Transverse colon (tissue), 4 donors: ENCODE measurements at regions not wholly inside any gene's neighbourhood (a gene's known extent, or its start where the extent isn't known, plus 50 kb on each side); places are given as distances from the start of the nearest gene placed in this dataset.

Source experiments
- DNase-seq: peaks from one replicate; pipeline ENCODE4 v3.0.0-alpha.2; 2019
- H3K27ac ChIP-seq, 4 donors: fragments of 200-600 bp; sonication (generic); 2 replicates each; pipeline ENCODE4 v1.5.1; 2016 to 2018; ENCODE audit warnings: inconsistent platforms in 4 of 4
- H3K27me3 ChIP-seq: fragments of 200-600 bp; sonication (generic); 2 replicates; pipeline ENCODE4 v1.5.1; 2017; ENCODE audit warnings: inconsistent platforms
- H3K36me3 ChIP-seq, 4 donors: fragments of 200-600 bp; sonication (generic); 2 replicates each; pipeline ENCODE4 v1.5.1; 2017 to 2019; ENCODE audit warnings: inconsistent platforms in 4 of 4
- H3K4me1 ChIP-seq, 4 donors: fragments of 200-600 bp; sonication (generic); 2 replicates each; pipeline ENCODE4 v1.5.1; 2017 to 2020; ENCODE audit warnings: inconsistent platforms in 4 of 4
- H3K4me3 ChIP-seq, 4 donors: fragments of 200-600 bp; sonication (generic); 1 replicate in 1 of 4; 2 replicates in 3 of 4; pipeline versions ENCODE4 v1.5.1 to v1.6.1; 2017 to 2019; ENCODE audit warnings: inconsistent platforms in 4 of 4
- H3K9me3 ChIP-seq, 2 donors: fragments of 200-600 bp; sonication (generic); 2 replicates each; pipeline ENCODE4 v1.5.1; 2017 to 2019; ENCODE audit warnings: inconsistent platforms in 2 of 2
- EP300 ChIP-seq: sonication (generic); formaldehyde crosslinking; IDR thresholded peaks from one replicate; pipeline ENCODE4 v1.6.1; 2017; ENCODE audit warnings: antibody characterized with exemption, low read depth
- POLR2A ChIP-seq: fragments of 450-650 bp; IDR thresholded peaks from one replicate; pipeline ENCODE4 v1.6.1; 2016; ENCODE audit warnings: antibody characterized with exemption, mild to moderate bottlenecking, moderate library complexity
- POLR2AphosphoS5 ChIP-seq, 3 donors: sonication (generic); formaldehyde crosslinking; IDR thresholded peaks; one replicate each; pipeline ENCODE4 v1.6.1; 2016; ENCODE audit warnings: antibody characterized with exemption in 3 of 3
- WGBS, 2 donors: methylation state at CpG; one replicate each; pipeline ENCODE4 v1.1.5; 2018; ENCODE audit warnings: low coverage in 1 of 2; 5-methylcytosine and 5-hydroxymethylcytosine counted together
- in situ Hi-C, 4 donors: fragments of 200-750 bp; cut with MboI; loops; one replicate each; pipeline versions ENCODE4 v1.15.0 to v1.15.1; 2017; ENCODE audit warnings: low sequenced_read_pairs in 3 of 4, low pct_ligation_motif_present in 1 of 4, low pct_unique_long_range_greater_than_20kb in 1 of 4
- intact Hi-C: fragments of 100-400 bp; cut with DNase I; formaldehyde crosslinking; loops from one replicate; pipeline ENCODE4 v1.15.1; 2023; ENCODE audit warnings: low total_unique reads
- TF ChIP-seq, protein P1 (sequence below), 5 experiments: fragments of 200-600 bp in 3 of 5; fragments of 450-650 bp in 2 of 5; sonication (generic) in 3 of 5; IDR thresholded peaks; 1 replicate in 2 of 5; 2 replicates in 3 of 5; pipeline ENCODE4 v1.5.1; 2016 to 2017; ENCODE audit warnings: antibody characterized with exemption in 5 of 5, inconsistent platforms in 3 of 5, mild to moderate bottlenecking in 2 of 5, moderate library complexity in 1 of 5

DNA sequence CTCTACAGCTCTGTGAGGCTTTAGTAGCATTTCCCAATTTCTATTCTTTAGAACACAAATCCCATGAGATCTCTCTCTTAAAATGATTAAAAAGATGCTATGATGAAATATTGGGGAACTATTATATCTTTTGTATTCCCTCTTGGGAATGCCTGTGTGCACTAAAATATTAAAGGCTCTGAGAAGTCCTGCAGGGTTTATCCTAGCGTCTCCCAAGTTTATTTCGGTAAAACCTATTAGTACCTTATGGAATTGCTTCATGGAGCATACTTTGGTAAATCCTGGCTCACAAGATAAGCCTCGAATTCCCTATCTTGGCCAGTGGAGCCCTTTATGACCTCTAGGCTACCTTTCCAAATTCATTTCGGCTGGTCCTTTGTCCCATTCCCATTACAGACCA lies 306.8 kb downstream of the VRK1 start:
- H3K4me3 ChIP-seq, result no peak overlapping the region
- no peak overlapping the region for H3K27ac ChIP-seq
- no peak for DNase-seq
- TF ChIP-seq, protein P1, sequence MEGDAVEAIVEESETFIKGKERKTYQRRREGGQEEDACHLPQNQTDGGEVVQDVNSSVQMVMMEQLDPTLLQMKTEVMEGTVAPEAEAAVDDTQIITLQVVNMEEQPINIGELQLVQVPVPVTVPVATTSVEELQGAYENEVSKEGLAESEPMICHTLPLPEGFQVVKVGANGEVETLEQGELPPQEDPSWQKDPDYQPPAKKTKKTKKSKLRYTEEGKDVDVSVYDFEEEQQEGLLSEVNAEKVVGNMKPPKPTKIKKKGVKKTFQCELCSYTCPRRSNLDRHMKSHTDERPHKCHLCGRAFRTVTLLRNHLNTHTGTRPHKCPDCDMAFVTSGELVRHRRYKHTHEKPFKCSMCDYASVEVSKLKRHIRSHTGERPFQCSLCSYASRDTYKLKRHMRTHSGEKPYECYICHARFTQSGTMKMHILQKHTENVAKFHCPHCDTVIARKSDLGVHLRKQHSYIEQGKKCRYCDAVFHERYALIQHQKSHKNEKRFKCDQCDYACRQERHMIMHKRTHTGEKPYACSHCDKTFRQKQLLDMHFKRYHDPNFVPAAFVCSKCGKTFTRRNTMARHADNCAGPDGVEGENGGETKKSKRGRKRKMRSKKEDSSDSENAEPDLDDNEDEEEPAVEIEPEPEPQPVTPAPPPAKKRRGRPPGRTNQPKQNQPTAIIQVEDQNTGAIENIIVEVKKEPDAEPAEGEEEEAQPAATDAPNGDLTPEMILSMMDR (IDR thresholded peaks at IDR 0.05), result no peak
- TF ChIP-seq EP300, result no peak
- TF ChIP-seq POLR2AphosphoS5 (IDR thresholded peaks at IDR 0.05), result no peak
- TF ChIP-seq POLR2A, result no peak
- H3K27me3 ChIP-seq, result no peaks in the 10 kb centered on the region
- WGBS, 2 donors, result 82 to 83% methylated on average over 4 of the region's 4 CpGs
- no peaks in the 10 kb centered on the region for H3K4me1 ChIP-seq
- no peaks in the 10 kb centered on the region for H3K36me3 ChIP-seq
- in situ Hi-C loops (no loop called here), intact Hi-C loops (no loop called here)
- no peaks in the 10 kb centered on the region for H3K9me3 ChIP-seq

DNA sequence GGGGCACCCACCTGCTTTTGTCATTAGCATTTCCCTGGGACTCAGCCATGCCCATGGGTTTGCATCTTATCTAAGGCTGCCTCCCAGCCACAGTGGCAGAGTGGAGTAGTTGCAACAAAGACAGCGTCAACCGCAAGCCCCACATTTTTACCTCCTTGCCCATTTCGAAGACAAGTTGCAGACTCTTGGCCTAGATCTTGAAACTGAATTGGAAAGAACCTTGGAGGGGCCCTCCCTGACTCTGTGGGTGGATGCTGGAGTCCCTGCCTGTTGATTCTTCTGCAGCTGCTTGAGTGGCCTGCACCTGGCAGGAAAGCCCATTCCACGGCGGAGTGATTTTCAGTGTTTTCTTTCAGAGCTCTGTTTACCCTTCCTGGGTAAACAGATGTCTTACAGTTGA lies 309.0 kb downstream of the VRK1 start:
- Histone ChIP-seq H3K9me3 (no peaks in the 10 kb centered on the region), H3K4me3 (no peak overlapping the region), H3K27me3 (no peaks in the 10 kb centered on the region), H3K36me3 (no peaks in the 10 kb centered on the region), H3K4me1 (no peaks in the 10 kb centered on the region), H3K27ac (no peak overlapping the region)
- intact Hi-C loops (no loop called here), in situ Hi-C loops (no loop called here)
- no peak for DNase-seq
- TF ChIP-seq EP300 (no peak), POLR2AphosphoS5 (IDR thresholded peaks at IDR 0.05) (no peak), POLR2A (no peak)
- TF ChIP-seq, protein P1 (IDR thresholded peaks at IDR 0.05), result no peak
- 17 to 62% methylated on average over 2 to 5 of the region's 5 CpGs for WGBS, 2 donors

DNA sequence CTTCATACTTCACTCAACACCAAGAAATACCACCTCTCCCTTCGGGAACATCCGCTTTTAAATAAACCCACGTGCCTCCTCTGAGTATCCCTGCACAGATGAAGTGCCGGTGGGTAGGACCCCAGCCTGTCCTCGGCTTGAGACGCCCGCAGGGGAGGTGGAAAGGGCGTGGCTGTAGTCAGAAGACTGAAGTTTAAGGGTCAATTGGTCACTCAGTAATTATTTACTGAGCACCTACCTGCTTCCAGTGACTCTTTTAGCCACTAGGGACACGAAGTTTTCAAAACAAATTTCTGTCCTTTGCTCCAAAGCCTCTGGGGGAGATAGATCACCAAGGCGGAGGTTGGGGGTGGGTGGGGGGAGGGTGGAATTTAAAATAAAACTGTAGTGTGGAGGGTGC lies 309.4 kb downstream of the VRK1 start:
- 51 to 53% methylated on average over 7 to 10 of the region's 10 CpGs for WGBS, 2 donors

DNA sequence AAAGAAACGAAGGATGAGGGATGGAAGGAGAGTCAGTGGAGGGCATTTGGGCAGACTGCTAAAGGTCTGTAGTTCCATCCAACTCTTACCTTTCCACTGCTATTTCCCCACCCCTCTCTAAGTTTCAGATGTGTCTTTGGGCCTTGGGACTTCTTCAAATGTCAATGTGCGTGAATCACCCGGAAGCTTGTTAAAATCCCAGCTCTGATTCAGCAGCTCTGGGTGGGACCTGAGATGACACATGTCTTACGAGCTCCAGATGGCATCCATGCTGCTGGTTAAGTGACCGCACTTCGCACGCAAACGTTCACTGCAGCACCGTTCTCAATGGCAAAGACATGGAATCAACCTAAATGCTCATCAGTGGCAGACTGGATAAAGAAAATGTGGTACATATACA lies 309.9 kb downstream of the VRK1 start:
- TF ChIP-seq POLR2AphosphoS5 (IDR thresholded peaks at IDR 0.05), result no peak
- Histone ChIP-seq H3K27me3 (no peaks in the 10 kb centered on the region), H3K4me3 (no peak overlapping the region), H3K27ac (no peak overlapping the region), H3K9me3 (no peaks in the 10 kb centered on the region), H3K36me3 (no peaks in the 10 kb centered on the region), H3K4me1 (no peaks in the 10 kb centered on the region)
- DNase-seq, result no peak
- 88 to 93% methylated on average over 9 of the region's 9 CpGs for WGBS, 2 donors
- intact Hi-C loops (no loop called here), in situ Hi-C loops (no loop called here)

More for the DNA sequence above, 309.4 kb downstream of the VRK1 start:
- Histone ChIP-seq H3K4me3 (no peak overlapping the region), H3K9me3 (no peaks in the 10 kb centered on the region), H3K36me3 (no peaks in the 10 kb centered on the region), H3K4me1 (no peaks in the 10 kb centered on the region), H3K27me3 (no peaks in the 10 kb centered on the region), H3K27ac (no peak overlapping the region)
- TF ChIP-seq POLR2A, result no peak
- TF ChIP-seq EP300, result no peak
- TF ChIP-seq, protein P1 (IDR thresholded peaks at IDR 0.05), result no peak
- no peak for TF ChIP-seq POLR2AphosphoS5 (IDR thresholded peaks at IDR 0.05)
- DNase-seq, result no peak
- intact Hi-C loops, result no loop called here
- in situ Hi-C loops, result no loop called here

DNA sequence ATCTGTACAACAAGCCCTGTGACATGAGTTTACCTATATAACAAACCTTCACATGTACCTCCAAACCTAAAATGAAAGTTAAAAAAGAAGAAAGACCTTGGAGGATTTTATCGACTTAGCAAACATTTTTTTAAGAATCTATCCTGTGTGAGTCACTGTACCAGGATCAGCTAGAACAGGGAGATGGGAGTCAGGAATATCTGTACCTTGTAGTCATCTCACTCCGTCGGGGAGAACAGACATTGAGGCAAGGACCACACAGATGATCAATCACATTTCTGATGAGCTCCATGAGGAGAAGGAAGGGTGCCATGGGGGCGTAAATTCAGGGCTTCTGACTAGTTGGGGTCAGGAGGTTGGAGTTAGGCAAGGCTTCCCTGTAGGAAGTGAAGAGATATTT lies 310.6 kb downstream of the VRK1 start:
- H3K36me3 ChIP-seq, result no peaks in the 10 kb centered on the region
- H3K27me3 ChIP-seq, result no peaks in the 10 kb centered on the region
- H3K4me1 ChIP-seq, result no peaks in the 10 kb centered on the region
- H3K27ac ChIP-seq, result no peak overlapping the region
- no peaks in the 10 kb centered on the region for H3K9me3 ChIP-seq
- WGBS, 2 donors, result 88 to 89% methylated on average over 3 to 4 of the region's 4 CpGs
- intact Hi-C loops, result no loop called here
- TF ChIP-seq EP300 (no peak), POLR2AphosphoS5 (IDR thresholded peaks at IDR 0.05) (no peak), POLR2A (no peak)
- TF ChIP-seq, protein P1 (IDR thresholded peaks at IDR 0.05), result no peak
- H3K4me3 ChIP-seq, result no peak overlapping the region
- in situ Hi-C loops, result no loop called here
- DNase-seq, result no peak
